SK-N-MC (cell line): ENCODE measurements at regions not wholly inside any gene's neighbourhood (a gene's known extent, or its start where the extent isn't known, plus 50 kb on each side); places are given as distances from the start of the nearest gene placed in this dataset.

Source experiments
- EZH2 ChIP-seq: fragments of 200-600 bp; sonication (generic); IDR thresholded peaks from one replicate; pipeline ENCODE4 v1.6.1; 2017; ENCODE audit warnings: antibody characterized with exemption
- POLR2AphosphoS5 ChIP-seq: IDR thresholded peaks from 2 replicates; pipeline ENCODE4 v1.6.1; 2012; ENCODE audit warnings: mild to moderate bottlenecking, low read depth, low read length, borderline replicate concordance

DNA sequence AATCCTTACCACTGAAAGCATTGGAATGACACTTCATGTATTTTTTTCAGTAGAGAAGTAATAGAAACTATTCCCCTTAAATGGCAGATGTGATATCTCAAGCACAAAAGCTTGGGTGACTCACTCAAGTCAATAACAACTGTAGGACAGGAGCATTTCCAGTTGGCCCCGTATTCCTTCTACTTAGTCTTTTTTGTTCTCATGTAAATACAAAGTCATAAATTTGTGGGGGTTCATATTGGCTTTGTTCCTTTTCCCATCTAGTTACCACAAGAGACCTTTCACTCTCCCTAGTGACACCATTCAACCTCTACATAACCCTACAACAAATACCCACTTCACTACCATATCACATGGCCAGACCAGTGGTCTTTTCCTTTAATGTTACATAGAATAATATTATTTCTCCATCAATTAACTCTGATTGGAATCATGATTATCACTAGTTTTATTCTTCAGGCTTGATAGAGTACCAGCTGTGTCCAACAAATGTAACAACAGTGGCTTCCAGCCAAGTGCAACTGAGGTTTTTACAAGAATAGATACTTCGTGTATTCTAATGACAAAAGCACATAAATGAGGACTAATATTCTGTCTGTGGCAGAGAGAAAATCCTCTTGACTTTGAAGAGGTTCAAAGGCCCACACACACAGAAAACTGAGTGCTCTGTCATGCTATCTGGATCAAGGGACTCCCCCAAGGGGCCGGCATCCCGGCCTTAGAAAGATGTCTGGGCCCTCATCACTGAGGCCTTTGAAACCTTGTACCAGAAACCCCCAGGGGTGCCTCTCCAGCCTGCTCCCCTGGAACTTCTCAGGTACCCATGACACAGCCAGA is 94.0 kb upstream of the THBS1 start:
- TF ChIP-seq EZH2, result no peak
- no peak for TF ChIP-seq POLR2AphosphoS5
